ENCODE measurements at regions not wholly inside any gene's neighbourhood (a gene's known extent, or its start where the extent isn't known, plus 50 kb on each side); places are given as distances from the start of the nearest gene placed in this dataset.

- ATAC-seq (no peak), DNase-seq (no peak)
- TF ChIP-seq CTCF (IDR thresholded peaks at IDR 0.05) (no peak), POLR2A (IDR thresholded peaks at IDR 0.05) (no peak)
- 76 to 88% (median 82%) methylated on average over 3 of the region's 3 CpGs for WGBS, 4 donors
- no peaks in the 10 kb centered on the region for H3K4me1 ChIP-seq
- H3K9me3 ChIP-seq = no peaks in the 10 kb centered on the region
- H3K27ac ChIP-seq = no peak overlapping the region
- intact Hi-C loops (cut with DNase I) = no loop called here
- H3K27me3 ChIP-seq = no peaks in the 10 kb centered on the region
- H3K4me3 ChIP-seq = no peak overlapping the region
- H3K36me3 ChIP-seq = no peaks in the 10 kb centered on the region
Measured at GRCh38 chr4:59869559-59869958, 1330.6 kb upstream of the ADGRL3 start.

GRCh38 chr4:59881632-59882031, 1318.5 kb upstream of the ADGRL3 start:
- Histone ChIP-seq H3K27ac (no peak overlapping the region), H3K36me3 (no peaks in the 10 kb centered on the region), H3K27me3 (no peaks in the 10 kb centered on the region), H3K4me1 (no peaks in the 10 kb centered on the region), H3K9me3 (peaks cover 0 to 2% (median 0%) of the 10 kb centered on the region in 12 donors), H3K4me3 (no peak overlapping the region)
- TF ChIP-seq CTCF (IDR thresholded peaks at IDR 0.05) = no peak
- TF ChIP-seq POLR2A (IDR thresholded peaks at IDR 0.05) = no peak
- ATAC-seq = no peak
- intact Hi-C loops (cut with DNase I) = no loop called here
- DNase-seq = no peak

- intact Hi-C loops (cut with DNase I) = no loop called here
- no peak for TF ChIP-seq CTCF (IDR thresholded peaks at IDR 0.05)
- no peak for TF ChIP-seq POLR2A (IDR thresholded peaks at IDR 0.05)
- Histone ChIP-seq H3K36me3 (no peaks in the 10 kb centered on the region), H3K9me3 (peaks cover 0 to 5% (median 0%) of the 10 kb centered on the region in 12 donors), H3K27me3 (no peaks in the 10 kb centered on the region), H3K4me3 (no peak overlapping the region), H3K27ac (no peak overlapping the region), H3K4me1 (no peaks in the 10 kb centered on the region)
- WGBS, 4 donors = 64 to 79% (median 71%) methylated on average over 3 of the region's 3 CpGs
- ATAC-seq (no peak), DNase-seq (no peak)
Measured at GRCh38 chr4:59904331-59904730, 1295.8 kb upstream of the ADGRL3 start.

GRCh38 chr4:59920416-59920815, 1279.7 kb upstream of the ADGRL3 start:
- WGBS, 4 donors = 54 to 78% (median 62%) methylated on average over 3 of the region's 3 CpGs
- no peak overlapping the region for H3K27ac ChIP-seq

More at GRCh38 chr4:59920416-59920815, 1279.7 kb upstream of the ADGRL3 start:
- Histone ChIP-seq H3K27me3 (no peaks in the 10 kb centered on the region), H3K9me3 (no peaks in the 10 kb centered on the region), H3K36me3 (no peaks in the 10 kb centered on the region), H3K4me1 (no peaks in the 10 kb centered on the region), H3K4me3 (no peak overlapping the region)
- no peak for TF ChIP-seq POLR2A (IDR thresholded peaks at IDR 0.05)
- TF ChIP-seq CTCF (IDR thresholded peaks at IDR 0.05) = no peak
- DNase-seq (no peak), ATAC-seq (no peak)
- intact Hi-C loops (cut with DNase I) = no loop called here

Measured in heart left ventricle (tissue), 16 donors.